H1 (cell line): ENCODE measurements at regions not wholly inside any gene's neighbourhood (a gene's known extent, or its start where the extent isn't known, plus 50 kb on each side); places are given as distances from the start of the nearest gene placed in this dataset.

Experiments
- NANOG ChIP-seq: IDR thresholded peaks from 2 replicates; pipeline ENCODE4 v1.6.1; 2011; ENCODE audit warnings: low read length, low read depth, mild to moderate bottlenecking, inconsistent platforms; ENCODE audit not compliant: insufficient read depth, poor library complexity, severe bottlenecking

GRCh38 chrX:129041319-129041718 lies 482.0 kb downstream of the SMARCA1 start (continued):
- TF ChIP-seq NANOG: no peak
